OCI-LY1 (cell line): ENCODE measurements at regions not wholly inside any gene's neighbourhood (a gene's known extent, or its start where the extent isn't known, plus 50 kb on each side); places are given as distances from the start of the nearest gene placed in this dataset.

Experiments
- EZH2 ChIP-seq: fragments of 200-600 bp; sonication (generic), shearing (Covaris generic); IDR thresholded peaks from 2 replicates; pipeline ENCODE4 v1.8.0; 2017; ENCODE audit warnings: borderline replicate concordance, mixed run types, mild to moderate bottlenecking, antibody characterized with exemption, low read length, moderate library complexity, mixed read lengths
- TF ChIP-seq, protein P1 (sequence below): fragments of 200-600 bp; sonication (generic), shearing (Covaris generic); IDR thresholded peaks from 2 replicates; pipeline ENCODE4 v1.5.1; 2017; ENCODE audit warnings: mild to moderate bottlenecking, antibody characterized with exemption, low read length, moderate library complexity, mixed read lengths

DNA sequence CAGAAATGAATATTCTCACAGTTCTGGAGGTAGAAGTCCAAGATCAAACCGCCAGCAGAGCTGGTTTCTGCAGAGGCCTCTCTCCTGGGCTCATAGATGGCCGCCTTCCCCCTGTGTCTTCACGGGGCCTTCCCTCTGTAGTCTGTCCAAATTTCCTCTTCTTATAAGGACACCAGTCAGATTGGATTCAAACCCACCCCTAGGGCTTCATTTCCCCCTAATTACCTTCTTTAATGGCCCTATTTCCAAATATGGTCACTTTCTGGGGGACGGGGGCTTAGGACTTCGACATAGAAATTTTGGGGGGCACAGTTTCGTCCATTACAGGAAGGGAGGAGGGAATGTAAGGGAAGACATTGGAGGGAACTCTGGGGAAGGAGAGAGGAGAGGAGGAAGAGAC is 132.6 kb downstream of the DDX1 start:
- TF ChIP-seq, protein P1, sequence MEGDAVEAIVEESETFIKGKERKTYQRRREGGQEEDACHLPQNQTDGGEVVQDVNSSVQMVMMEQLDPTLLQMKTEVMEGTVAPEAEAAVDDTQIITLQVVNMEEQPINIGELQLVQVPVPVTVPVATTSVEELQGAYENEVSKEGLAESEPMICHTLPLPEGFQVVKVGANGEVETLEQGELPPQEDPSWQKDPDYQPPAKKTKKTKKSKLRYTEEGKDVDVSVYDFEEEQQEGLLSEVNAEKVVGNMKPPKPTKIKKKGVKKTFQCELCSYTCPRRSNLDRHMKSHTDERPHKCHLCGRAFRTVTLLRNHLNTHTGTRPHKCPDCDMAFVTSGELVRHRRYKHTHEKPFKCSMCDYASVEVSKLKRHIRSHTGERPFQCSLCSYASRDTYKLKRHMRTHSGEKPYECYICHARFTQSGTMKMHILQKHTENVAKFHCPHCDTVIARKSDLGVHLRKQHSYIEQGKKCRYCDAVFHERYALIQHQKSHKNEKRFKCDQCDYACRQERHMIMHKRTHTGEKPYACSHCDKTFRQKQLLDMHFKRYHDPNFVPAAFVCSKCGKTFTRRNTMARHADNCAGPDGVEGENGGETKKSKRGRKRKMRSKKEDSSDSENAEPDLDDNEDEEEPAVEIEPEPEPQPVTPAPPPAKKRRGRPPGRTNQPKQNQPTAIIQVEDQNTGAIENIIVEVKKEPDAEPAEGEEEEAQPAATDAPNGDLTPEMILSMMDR = no peak
- no peak for TF ChIP-seq EZH2
